Activated CD8-positive, alpha-beta T cell treated with anti-CD3 and anti-CD28 coated beads for 36 hours (primary cell): ENCODE measurements at regions not wholly inside any gene's neighbourhood (a gene's known extent, or its start where the extent isn't known, plus 50 kb on each side); places are given as distances from the start of the nearest gene placed in this dataset.

Source experiments
- ATAC-seq: fragments of 200-7000 bp; cut with Tn5 transposase; one replicate; pipeline ENCODE4 v1.10.0; 2021; ENCODE audit warnings: mild to moderate bottlenecking, moderate library complexity
- CTCF ChIA-PET: fragments of 350-600 bp; sonication (Branson Sonifier 250); formaldehyde crosslinking; loops from one replicate; lab custom pipeline; 2021; ENCODE audit warnings: antibody characterized with exemption; lab: Charles Lee
- POLR2A ChIA-PET: fragments of 350-600 bp; sonication (Branson Sonifier 250); formaldehyde crosslinking; loops from one replicate; lab custom pipeline; 2021; ENCODE audit warnings: antibody characterized with exemption; lab: Charles Lee
- DNase-seq: peaks from one replicate; pipeline ENCODE4 v3.0.0-alpha.2; 2020
- H3K27ac Mint-ChIP-seq: one replicate; pipeline ENCODE4 v1.8.0; 2021; ENCODE audit warnings: mild to moderate bottlenecking, mixed read lengths
- H3K27me3 Mint-ChIP-seq: one replicate; pipeline ENCODE4 v1.8.0; 2021; ENCODE audit warnings: mixed read lengths
- H3K36me3 Mint-ChIP-seq: one replicate; pipeline ENCODE4 v1.8.0; 2021; ENCODE audit warnings: low read depth, mixed read lengths
- H3K4me1 Mint-ChIP-seq: one replicate; pipeline ENCODE4 v1.8.0; 2021; ENCODE audit warnings: low read depth, mixed read lengths
- H3K4me3 Mint-ChIP-seq: one replicate; pipeline ENCODE4 v1.8.0; 2021; ENCODE audit warnings: mild to moderate bottlenecking, moderate library complexity, mixed read lengths
- H3K9me3 Mint-ChIP-seq: one replicate; pipeline ENCODE4 v1.8.0; 2021; ENCODE audit warnings: mixed read lengths
- intact Hi-C: fragments of 100-400 bp; cut with micrococcal nuclease; formaldehyde crosslinking; loops from one replicate; pipeline ENCODE4 v1.10.0; 2022
- TF ChIP-seq, protein P1 (sequence below): fragments of 200-600 bp; IDR thresholded peaks from one replicate; pipeline ENCODE4 v1.8.0; 2022; ENCODE audit warnings: antibody characterized with exemption, mild to moderate bottlenecking

DNA sequence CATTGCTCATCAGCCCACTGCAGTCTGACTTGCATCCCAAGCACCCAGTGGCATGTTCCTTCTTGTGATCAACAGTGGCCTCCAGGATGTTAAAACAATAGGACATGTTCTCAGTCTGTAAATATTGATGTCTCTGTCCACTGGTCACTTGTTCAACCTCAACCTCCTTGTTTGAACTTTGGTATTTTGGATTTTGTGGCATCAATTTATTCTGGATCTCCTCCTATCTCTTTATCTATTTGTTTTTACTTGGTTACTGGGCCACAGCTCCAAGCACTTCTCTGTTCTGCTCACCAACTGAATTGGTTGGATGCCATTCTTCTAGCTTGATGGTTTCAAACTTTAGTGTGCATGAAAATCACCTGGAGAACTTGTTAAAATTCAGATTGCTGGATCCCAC lies 1414.8 kb upstream of the CELF4 start:
- Mint-ChIP-seq H3K27me3 (no peaks in the 10 kb centered on the region), H3K9me3 (no peaks in the 10 kb centered on the region), H3K4me1 (no peaks in the 10 kb centered on the region), H3K36me3 (no peaks in the 10 kb centered on the region), H3K27ac (no peak overlapping the region), H3K4me3 (no peak overlapping the region)
- DNase-seq (no peak), ATAC-seq (no peak)
- TF ChIP-seq, protein P1, sequence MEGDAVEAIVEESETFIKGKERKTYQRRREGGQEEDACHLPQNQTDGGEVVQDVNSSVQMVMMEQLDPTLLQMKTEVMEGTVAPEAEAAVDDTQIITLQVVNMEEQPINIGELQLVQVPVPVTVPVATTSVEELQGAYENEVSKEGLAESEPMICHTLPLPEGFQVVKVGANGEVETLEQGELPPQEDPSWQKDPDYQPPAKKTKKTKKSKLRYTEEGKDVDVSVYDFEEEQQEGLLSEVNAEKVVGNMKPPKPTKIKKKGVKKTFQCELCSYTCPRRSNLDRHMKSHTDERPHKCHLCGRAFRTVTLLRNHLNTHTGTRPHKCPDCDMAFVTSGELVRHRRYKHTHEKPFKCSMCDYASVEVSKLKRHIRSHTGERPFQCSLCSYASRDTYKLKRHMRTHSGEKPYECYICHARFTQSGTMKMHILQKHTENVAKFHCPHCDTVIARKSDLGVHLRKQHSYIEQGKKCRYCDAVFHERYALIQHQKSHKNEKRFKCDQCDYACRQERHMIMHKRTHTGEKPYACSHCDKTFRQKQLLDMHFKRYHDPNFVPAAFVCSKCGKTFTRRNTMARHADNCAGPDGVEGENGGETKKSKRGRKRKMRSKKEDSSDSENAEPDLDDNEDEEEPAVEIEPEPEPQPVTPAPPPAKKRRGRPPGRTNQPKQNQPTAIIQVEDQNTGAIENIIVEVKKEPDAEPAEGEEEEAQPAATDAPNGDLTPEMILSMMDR = no peak
- POLR2A ChIA-PET = no interaction called here
- intact Hi-C loops = no loop called here
- CTCF ChIA-PET = no interaction called here

DNA sequence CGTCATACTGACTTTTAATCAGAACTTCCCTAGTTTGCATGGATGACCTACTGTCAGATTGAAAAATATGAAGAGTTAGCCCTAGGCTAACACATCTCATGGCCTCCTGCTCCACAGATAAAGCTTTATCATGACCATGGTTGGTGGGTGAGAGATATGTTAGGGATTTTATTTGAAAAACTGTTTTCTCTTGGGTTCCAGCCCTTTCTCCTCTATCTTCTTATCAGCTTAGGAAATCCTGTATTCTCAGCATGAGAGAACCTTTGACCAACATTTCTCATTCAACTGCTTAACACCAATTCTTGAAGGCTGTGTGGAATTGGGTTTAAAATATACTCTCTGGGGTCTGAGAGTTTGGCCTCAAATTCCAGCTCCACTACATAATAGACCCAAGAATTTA lies 1407.0 kb upstream of the CELF4 start:
- CTCF ChIA-PET = interaction anchor here (1.1 kb wide), 1 partner anchor 73 kb away, joined by 3 read pairs; no protein-coding TSS in a partner anchor

DNA sequence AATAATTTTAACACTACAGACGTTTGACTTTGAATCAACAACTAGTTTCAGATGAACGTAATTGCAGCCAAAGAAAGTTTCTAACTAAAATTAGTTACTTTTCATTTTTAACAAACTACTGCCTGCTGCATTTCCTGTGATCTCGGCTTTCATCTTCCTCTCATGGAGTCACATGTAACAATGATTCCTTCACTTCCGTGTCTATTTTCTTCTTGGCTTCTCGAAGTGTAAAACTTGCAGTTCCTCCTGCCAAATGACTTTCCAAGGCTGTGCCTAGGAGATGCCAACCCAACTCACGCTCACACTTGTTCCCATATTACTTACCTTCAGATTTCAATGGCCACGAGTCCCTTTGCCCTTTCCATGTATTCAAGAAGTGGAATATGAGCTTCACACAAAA lies 1406.3 kb upstream of the CELF4 start:
- Mint-ChIP-seq H3K36me3 (no peaks in the 10 kb centered on the region), H3K4me1 (no peaks in the 10 kb centered on the region), H3K4me3 (no peak overlapping the region), H3K27ac (no peak overlapping the region), H3K9me3 (no peaks in the 10 kb centered on the region), H3K27me3 (peaks cover 3% of the 10 kb centered on the region)
- ATAC-seq = no peak
- DNase-seq = no peak
- intact Hi-C loops = no loop called here
- POLR2A ChIA-PET = no interaction called here
- CTCF ChIA-PET = interaction anchor here (1.1 kb wide), 1 partner anchor 73 kb away, joined by 3 read pairs; no protein-coding TSS in a partner anchor
- TF ChIP-seq, protein P1 = no peak

More for the DNA sequence above, 1407.0 kb upstream of the CELF4 start:
- H3K4me1 Mint-ChIP-seq = no peaks in the 10 kb centered on the region
- POLR2A ChIA-PET = no interaction called here
- H3K27ac Mint-ChIP-seq = no peak overlapping the region
- ATAC-seq (no peak), DNase-seq (no peak)
- H3K9me3 Mint-ChIP-seq = no peaks in the 10 kb centered on the region
- TF ChIP-seq, protein P1 = no peak
- no peaks in the 10 kb centered on the region for H3K36me3 Mint-ChIP-seq
- H3K27me3 Mint-ChIP-seq = peaks cover 3% of the 10 kb centered on the region
- no peak overlapping the region for H3K4me3 Mint-ChIP-seq
- intact Hi-C loops = no loop called here

DNA sequence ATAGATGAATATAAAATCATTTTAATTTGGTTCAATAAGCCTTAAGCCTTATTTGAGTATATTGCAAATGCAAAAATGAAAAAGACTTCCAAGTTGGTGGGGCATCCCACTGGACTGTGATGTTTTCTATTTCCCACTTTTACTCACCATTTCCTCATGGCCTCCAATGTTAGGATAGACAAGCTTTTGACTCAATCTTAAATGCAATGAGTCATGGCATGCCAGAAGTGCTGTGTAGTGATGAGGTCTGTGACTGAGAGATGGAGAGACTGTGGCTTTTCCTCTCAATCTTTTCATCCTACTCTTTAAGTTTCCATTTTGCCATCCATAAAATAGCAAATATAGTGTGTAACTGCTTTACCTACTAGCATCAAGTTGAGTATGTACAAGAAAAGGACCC lies 1401.2 kb upstream of the CELF4 start:
- H3K4me1 Mint-ChIP-seq = peaks cover 3% of the 10 kb centered on the region
- ChIA-PET POLR2A (no interaction called here), CTCF (no interaction called here)
- no peak overlapping the region for H3K27ac Mint-ChIP-seq
- peaks cover 7% of the 10 kb centered on the region for H3K27me3 Mint-ChIP-seq
- ATAC-seq (no peak), DNase-seq (no peak)
- TF ChIP-seq, protein P1 = no peak
- no peaks in the 10 kb centered on the region for H3K9me3 Mint-ChIP-seq
- intact Hi-C loops = no loop called here
- H3K4me3 Mint-ChIP-seq = no peak overlapping the region
- no peaks in the 10 kb centered on the region for H3K36me3 Mint-ChIP-seq

DNA sequence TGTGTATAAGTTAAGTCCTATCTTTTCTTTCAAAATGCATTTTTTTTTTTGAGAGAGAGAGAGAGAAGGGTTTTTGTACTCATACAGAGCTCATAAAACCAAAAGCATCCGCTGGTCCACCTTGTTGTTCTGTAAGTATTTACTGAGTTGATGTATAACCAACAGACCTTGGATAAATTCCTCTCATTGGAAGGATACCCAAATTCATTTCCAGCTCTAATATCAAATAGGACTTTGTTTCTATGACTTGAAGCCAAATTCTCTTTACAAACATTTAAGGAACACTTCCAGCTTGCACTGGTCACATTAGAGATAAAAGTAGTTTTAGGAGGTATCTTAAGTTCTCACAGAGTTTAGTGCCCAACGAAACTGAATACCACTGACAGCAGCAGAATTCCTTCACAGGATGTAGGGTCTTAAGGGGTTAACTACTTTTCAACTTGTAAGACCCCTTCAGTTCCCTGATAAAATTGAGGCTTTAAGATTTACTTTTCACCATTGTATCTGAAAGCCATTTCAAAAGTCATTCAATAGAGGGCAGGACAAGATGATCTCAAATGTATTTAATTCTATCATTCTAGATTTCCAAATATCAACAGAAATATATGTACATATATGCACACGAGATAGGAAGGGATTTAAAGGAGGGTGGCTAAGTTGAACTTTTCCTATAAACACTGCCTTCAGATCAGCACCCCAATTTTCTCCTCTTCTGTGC lies 1398.5 kb upstream of the CELF4 start:
- H3K27ac Mint-ChIP-seq = no peak overlapping the region
- no peaks in the 10 kb centered on the region for H3K36me3 Mint-ChIP-seq
- intact Hi-C loops = no loop called here
- CTCF ChIA-PET = interaction anchor here (1.1 kb wide), 1 partner anchor 22 kb away, joined by 3 read pairs; no protein-coding TSS in a partner anchor
- no peak for ATAC-seq
- no peak overlapping the region for H3K4me3 Mint-ChIP-seq
- no peaks in the 10 kb centered on the region for H3K9me3 Mint-ChIP-seq
- peaks cover 5% of the 10 kb centered on the region for H3K27me3 Mint-ChIP-seq
- TF ChIP-seq, protein P1 = no peak
- POLR2A ChIA-PET = no interaction called here
- DNase-seq = no peak
- H3K4me1 Mint-ChIP-seq = peaks cover 3% of the 10 kb centered on the region
